ENCODE measurements at regions not wholly inside any gene's neighbourhood (a gene's known extent, or its start where the extent isn't known, plus 50 kb on each side); places are given as distances from the start of the nearest gene placed in this dataset.

DNA sequence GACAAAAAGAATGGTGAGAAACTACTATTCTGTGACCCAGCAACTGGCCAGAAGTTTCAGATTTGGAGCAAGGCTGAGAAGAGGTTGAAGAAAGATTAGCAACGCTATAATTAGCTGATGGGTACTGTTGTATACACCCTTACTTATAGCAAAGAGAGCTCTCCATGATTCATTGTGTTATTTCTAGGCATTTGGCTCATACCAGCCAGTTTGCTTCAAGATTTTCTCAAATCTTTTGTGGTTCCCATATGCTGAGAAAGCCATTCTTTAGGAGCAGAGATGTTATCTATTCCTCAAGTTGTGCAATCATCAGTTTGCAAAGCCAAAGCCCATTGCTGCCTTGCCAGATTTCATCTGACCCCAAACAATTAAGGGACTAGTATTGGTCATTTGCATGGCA, 179.4 kb downstream of the ETS1 start:
- DNase-seq (ENCODE audit: low read depth), result peak; percentile 81
- TF ChIP-seq, protein P1, sequence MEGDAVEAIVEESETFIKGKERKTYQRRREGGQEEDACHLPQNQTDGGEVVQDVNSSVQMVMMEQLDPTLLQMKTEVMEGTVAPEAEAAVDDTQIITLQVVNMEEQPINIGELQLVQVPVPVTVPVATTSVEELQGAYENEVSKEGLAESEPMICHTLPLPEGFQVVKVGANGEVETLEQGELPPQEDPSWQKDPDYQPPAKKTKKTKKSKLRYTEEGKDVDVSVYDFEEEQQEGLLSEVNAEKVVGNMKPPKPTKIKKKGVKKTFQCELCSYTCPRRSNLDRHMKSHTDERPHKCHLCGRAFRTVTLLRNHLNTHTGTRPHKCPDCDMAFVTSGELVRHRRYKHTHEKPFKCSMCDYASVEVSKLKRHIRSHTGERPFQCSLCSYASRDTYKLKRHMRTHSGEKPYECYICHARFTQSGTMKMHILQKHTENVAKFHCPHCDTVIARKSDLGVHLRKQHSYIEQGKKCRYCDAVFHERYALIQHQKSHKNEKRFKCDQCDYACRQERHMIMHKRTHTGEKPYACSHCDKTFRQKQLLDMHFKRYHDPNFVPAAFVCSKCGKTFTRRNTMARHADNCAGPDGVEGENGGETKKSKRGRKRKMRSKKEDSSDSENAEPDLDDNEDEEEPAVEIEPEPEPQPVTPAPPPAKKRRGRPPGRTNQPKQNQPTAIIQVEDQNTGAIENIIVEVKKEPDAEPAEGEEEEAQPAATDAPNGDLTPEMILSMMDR (IDR thresholded peaks at IDR 0.05; ENCODE audit: low read length, missing control alignments), result no peak
- no peak overlapping the region for H3K4me3 ChIP-seq (replicated peaks; ENCODE audit: low read depth, low read length)

- peak; percentile 22 for DNase-seq (ENCODE audit: low read depth)
- TF ChIP-seq, protein P1 (IDR thresholded peaks at IDR 0.05; ENCODE audit: low read length, missing control alignments), result no peak
- no peak overlapping the region for H3K4me3 ChIP-seq (replicated peaks; ENCODE audit: low read depth, low read length)
Measured at GRCh38 chr11:128405714-128406662, 181.4 kb downstream of the ETS1 start.

DNA sequence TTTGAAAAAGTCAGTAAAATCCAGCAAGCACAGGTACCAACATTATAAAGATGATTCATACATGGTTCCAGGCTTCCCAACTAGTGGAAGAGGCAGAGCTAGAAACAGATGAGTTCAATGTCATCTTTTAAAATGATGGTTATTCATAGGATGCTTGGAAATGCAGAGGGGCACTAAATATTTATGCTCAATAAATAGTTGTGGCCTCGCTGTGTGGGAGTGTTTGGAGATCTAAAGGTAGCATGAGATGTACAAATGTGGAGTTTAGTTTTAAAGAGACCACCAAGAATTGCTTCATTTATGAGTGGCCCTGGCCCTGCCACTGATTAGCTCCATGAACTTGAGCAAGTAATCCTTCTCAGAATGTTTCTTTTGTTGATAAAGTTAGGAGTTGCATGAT, 182.2 kb downstream of the ETS1 start:
- no peak for DNase-seq (ENCODE audit: low read depth)
- TF ChIP-seq, protein P1 (IDR thresholded peaks at IDR 0.05; ENCODE audit: low read length, missing control alignments), result no peak
- H3K4me3 ChIP-seq (replicated peaks; ENCODE audit: low read depth, low read length), result no peak overlapping the region

- TF ChIP-seq, protein P1 (IDR thresholded peaks at IDR 0.05; ENCODE audit: low read length, missing control alignments), result no peak
- no peak for DNase-seq (ENCODE audit: low read depth)
- H3K4me3 ChIP-seq (replicated peaks; ENCODE audit: low read depth, low read length), result no peak overlapping the region
Measured at GRCh38 chr11:128404437-128404836, 182.9 kb downstream of the ETS1 start.

DNA sequence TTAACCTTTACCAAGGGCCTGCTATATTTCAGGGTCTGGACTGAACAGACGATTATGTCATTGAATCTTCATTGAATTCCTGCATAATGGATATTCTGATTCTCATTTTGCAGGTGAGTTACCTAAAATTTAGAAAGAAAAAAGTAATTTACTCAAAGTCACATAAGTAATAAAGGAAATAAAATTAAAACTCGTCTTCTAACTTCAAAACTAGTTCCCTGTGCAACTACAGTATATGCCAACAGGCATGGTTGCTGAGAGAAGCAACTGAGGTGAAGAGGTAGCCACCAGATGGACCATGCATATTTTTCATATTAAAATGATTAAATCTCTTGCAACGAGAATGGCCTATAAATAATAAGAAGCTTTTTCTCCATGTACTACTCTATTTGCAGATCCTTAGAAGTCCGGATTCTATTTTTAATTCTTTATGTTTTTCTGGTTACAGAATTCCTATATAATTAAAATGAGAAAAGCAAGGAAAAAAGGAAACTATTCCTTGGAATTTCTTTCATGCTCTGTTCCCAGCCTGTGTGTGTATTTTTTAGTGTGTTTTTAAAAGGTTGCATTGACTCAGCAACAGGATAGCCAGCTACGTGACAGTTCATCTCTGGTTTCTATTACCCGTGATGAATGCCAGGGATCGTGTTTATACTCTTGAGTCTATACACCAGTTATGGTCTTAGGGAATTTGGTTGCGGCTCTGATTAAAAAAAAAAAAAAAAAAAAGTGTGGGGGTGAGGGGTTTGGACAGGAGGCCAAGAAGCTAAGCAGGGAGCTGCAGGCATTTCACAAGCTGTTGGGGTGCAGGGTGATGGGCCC, 186.8 kb downstream of the ETS1 start:
- no peak for DNase-seq (ENCODE audit: low read depth)
- TF ChIP-seq, protein P1 (IDR thresholded peaks at IDR 0.05; ENCODE audit: low read length, missing control alignments), result no peak
- H3K4me3 ChIP-seq (replicated peaks; ENCODE audit: low read depth, low read length), result no peak overlapping the region

- TF ChIP-seq, protein P1 (IDR thresholded peaks at IDR 0.05; ENCODE audit: low read length, missing control alignments), result no peak
- DNase-seq (ENCODE audit: low read depth), result peak; percentile 30
- no peak overlapping the region for H3K4me3 ChIP-seq (replicated peaks; ENCODE audit: low read depth, low read length)
Measured at GRCh38 chr11:128399251-128400121, 187.9 kb downstream of the ETS1 start.

Data from fibroblast of pulmonary artery (primary cell).